K562 (cell line): ENCODE measurements at regions not wholly inside any gene's neighbourhood (a gene's known extent, or its start where the extent isn't known, plus 50 kb on each side); places are given as distances from the start of the nearest gene placed in this dataset.

Source experiments
- ATAC-seq: fragments of 200-7000 bp; cut with Tn5 transposase; 3 replicates; pipeline ENCODE4 v1.9.1; 2020; ENCODE audit warnings: moderate library complexity
- BruUV-seq: library from RNA; stranded (reverse); fragments of 400-500 nt; replicated peaks from 2 replicates; lab custom pipeline; 2021; lab: Mats Ljungman, UMichigan
- CTCF ChIA-PET: fragments of 300-600 bp; formaldehyde crosslinking; extraction: SDS; loops from one replicate; lab custom pipeline; 2021; ENCODE audit warnings: low intra/inter-chr PET ratio; lab: Yijun Ruan, JAX
- POLR2A ChIA-PET: fragments of 300-600, 350-650 bp; sonication (Branson Sonifier 250); formaldehyde crosslinking; extraction: SDS; loops from one replicate; lab custom pipeline; 2021; ENCODE audit warnings: antibody characterized with exemption, inconsistent platforms; lab: Yijun Ruan, JAX
- DNase-seq, 4 experiments: peaks; one replicate each; pipeline versions ENCODE4 v3.0.0 to v3.0.0-alpha.2; 2011 to 2018; ENCODE audit warnings: low spot score in 3 of 4, mixed read lengths in 3 of 4; ENCODE audit errors: extremely low read depth in 1 of 4
- FAIRE-seq: peaks from 2 replicates; lab custom pipeline; 2011; peaks lifted over from hg19 to GRCh38; lab: Jason Lieb, UNC
- H2AFZ ChIP-seq: 2 replicates; pipeline ENCODE4 v1.6.0; 2011; ENCODE audit warnings: low read depth, low read length, control low read depth, inconsistent platforms
- H3K27ac ChIP-seq: fragments of 200-600 bp; 3 replicates; pipeline ENCODE4 v1.8.0; 2011; ENCODE audit warnings: low read depth, mild to moderate bottlenecking, control low read depth, inconsistent platforms, low read length, moderate library complexity, mixed read lengths; ENCODE audit errors: extremely low read depth
- H3K27me3 ChIP-seq, 2 experiments: fragments of 300-600 bp in 1 of 2; 2 replicates in 1 of 2; 3 replicates in 1 of 2; pipeline versions ENCODE4 v1.6.0 to v1.8.0; 2011; ENCODE audit warnings: inconsistent platforms in 2 of 2, low read length in 2 of 2, mild to moderate bottlenecking in 1 of 2, mixed read lengths in 1 of 2, moderate library complexity in 1 of 2; ENCODE audit not compliant: control insufficient read depth in 2 of 2, insufficient read depth in 2 of 2
- H3K36me3 ChIP-seq: fragments of 300-600 bp; 3 replicates; pipeline ENCODE4 v1.8.0; 2011; ENCODE audit warnings: mild to moderate bottlenecking, low read length, inconsistent platforms; ENCODE audit not compliant: control insufficient read depth, insufficient read depth
- H3K4me1 ChIP-seq, 2 experiments: fragments of 200-600 bp in 1 of 2; replicated peaks in 1 of 2; 2 replicates in 1 of 2; 3 replicates in 1 of 2; pipeline versions ENCODE4 v1.5.1 to v1.8.0; 2011; ENCODE audit warnings: inconsistent platforms in 2 of 2, low read length in 2 of 2, mild to moderate bottlenecking in 1 of 2, mixed read lengths in 1 of 2, moderate library complexity in 1 of 2; ENCODE audit not compliant: control insufficient read depth in 2 of 2, insufficient read depth in 2 of 2
- H3K4me2 ChIP-seq: 2 replicates; pipeline ENCODE4 v1.6.1; 2011; ENCODE audit warnings: low read length, control low read depth, inconsistent platforms, mixed read lengths; ENCODE audit not compliant: insufficient read depth
- H3K4me3 ChIP-seq: fragments of 200-600 bp; sonication (generic), shearing (Covaris generic); 2 replicates; pipeline ENCODE4 v1.5.1; 2016; ENCODE audit warnings: control low read depth, inconsistent platforms
- H3K79me2 ChIP-seq: fragments of 200-600 bp; 3 replicates; pipeline ENCODE4 v1.8.0; 2011; ENCODE audit warnings: low read length, inconsistent platforms; ENCODE audit not compliant: control insufficient read depth, insufficient read depth
- H3K9ac ChIP-seq, 2 experiments: 2 replicates each; pipeline versions ENCODE4 v1.6.0 to v1.6.1; 2011; ENCODE audit warnings: low read depth in 2 of 2, low read length in 2 of 2, control low read depth in 1 of 2, inconsistent platforms in 1 of 2, mild to moderate bottlenecking in 1 of 2, mixed read lengths in 1 of 2; ENCODE audit not compliant: insufficient read depth in 1 of 2
- H3K9me1 ChIP-seq: one replicate; pipeline ENCODE4 v1.6.0; 2011; ENCODE audit warnings: inconsistent platforms, mild to moderate bottlenecking, low read length, moderate library complexity; ENCODE audit not compliant: control insufficient read depth, insufficient read depth
- H3K9me3 ChIP-seq: replicated peaks from 2 replicates; pipeline ENCODE4 v1.5.1; 2011; ENCODE audit warnings: low read depth, low read length, inconsistent platforms; ENCODE audit not compliant: control insufficient read depth, insufficient read depth
- H4K20me1 ChIP-seq: replicated peaks from 2 replicates; pipeline ENCODE4 v1.6.1; 2011; ENCODE audit warnings: low read length, inconsistent platforms, mixed read lengths; ENCODE audit not compliant: control insufficient read depth, insufficient read depth
- ELF2 ChIP-seq: fragments of 250-450 bp; sonication (Bioruptor Pico); IDR thresholded peaks from 2 replicates; pipeline ENCODE4 v1.5.0; 2021; ENCODE audit warnings: mild to moderate bottlenecking
- FOXK1 ChIP-seq: sonication (generic); formaldehyde crosslinking; IDR thresholded peaks from 2 replicates; pipeline ENCODE4 v1.8.0; 2022; ENCODE audit warnings: missing genetic modification reagents, mild to moderate bottlenecking, borderline replicate concordance
- HBP1 ChIP-seq: fragments of 450-650 bp; formaldehyde crosslinking; IDR thresholded peaks from 2 replicates; pipeline ENCODE4 v1.4.0; 2022; ENCODE audit warnings: missing genetic modification characterization
- SP2 ChIP-seq: IDR thresholded peaks from 2 replicates; pipeline ENCODE4 v1.6.1; 2011; ENCODE audit warnings: mild to moderate bottlenecking, low read depth, low read length, moderate library complexity; ENCODE audit not compliant: poor library complexity, severe bottlenecking; ENCODE audit errors: extremely low read depth
- ZNF133 ChIP-seq: fragments of 250-450 bp; sonication (Bioruptor Pico); IDR thresholded peaks from 2 replicates; pipeline ENCODE4 v1.4.0; 2020; ENCODE audit warnings: mild to moderate bottlenecking
- ZNF561 ChIP-seq: fragments of 450-650 bp; formaldehyde crosslinking; conservative IDR thresholded peaks from 2 replicates; pipeline ENCODE4 v1.4.0; 2020; ENCODE audit warnings: mild to moderate bottlenecking, moderate library complexity
- WGBS: fragments of 100-300 bp; shearing (Covaris generic); methylation state at CpG from one replicate; pipeline ENCODE4 v1.1.6; 2016; ENCODE audit warnings: low coverage, mixed read lengths; ENCODE audit not compliant: insufficient coverage; ENCODE audit errors: missing lambda C conversion rate; 5-methylcytosine and 5-hydroxymethylcytosine counted together
- in situ Hi-C: fragments of 300-500 bp; cut with MboI; formaldehyde crosslinking; loops from 4 replicates; pipeline ENCODE4 v1.15.0; 2018; ENCODE audit warnings: inconsistent platforms, mixed read lengths
- intact Hi-C: fragments of 100-400 bp; cut with micrococcal nuclease; formaldehyde crosslinking; loops from 2 replicates; pipeline ENCODE4 v1.14.2; 2022

DNA sequence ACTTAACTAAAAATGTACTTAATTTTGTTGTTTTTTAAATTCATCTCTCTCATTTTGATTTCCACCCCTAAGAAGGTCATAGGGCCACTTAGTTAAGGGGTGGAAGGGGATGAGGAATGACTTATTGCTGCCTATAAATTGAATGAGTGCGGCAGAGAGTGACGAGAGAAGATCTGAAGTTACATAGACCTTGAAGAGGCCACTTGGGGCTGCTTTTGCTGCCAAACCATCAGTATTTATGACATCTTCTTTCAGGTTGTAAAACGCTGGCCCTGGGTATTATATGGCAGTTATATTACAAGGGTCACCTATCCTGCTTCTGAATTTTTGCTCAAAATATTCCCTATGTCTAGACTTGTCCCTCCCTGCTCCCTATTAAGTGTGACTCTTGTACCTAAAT, 119.6 kb upstream of the RIMS1 start:
- ATAC-seq (no peak), FAIRE-seq (no peak), DNase-seq (no peak)
- Histone ChIP-seq H3K4me1 (no peaks in the 10 kb centered on the region), H3K9ac (no peak overlapping the region), H3K4me2 (no peak overlapping the region), H3K27ac (no peak overlapping the region), H3K79me2 (no peaks in the 10 kb centered on the region), H3K4me3 (no peak overlapping the region), H3K27me3 (no peaks in the 10 kb centered on the region), H3K9me3 (no peaks in the 10 kb centered on the region; the same call in 1 of the 2 replicates), H3K36me3 (no peaks in the 10 kb centered on the region), H4K20me1 (no peaks in the 10 kb centered on the region), H2AFZ (no peak overlapping the region), H3K9me1 (no peaks in the 10 kb centered on the region)
- no TSS peak for BruUV-seq
- 0% methylated on average over 3 of the region's 3 CpGs for WGBS
- POLR2A ChIA-PET, result no interaction called here
- in situ Hi-C loops (no loop called here), intact Hi-C loops (no loop called here)
- no peak for TF ChIP-seq HBP1 (CRISPR knock-in tag)
- TF ChIP-seq ZNF133 (CRISPR knock-in tag), result no peak
- TF ChIP-seq ELF2 (CRISPR knock-in tag), result no peak
- no peak for TF ChIP-seq FOXK1 (CRISPR knock-in tag)
- TF ChIP-seq ZNF561 (CRISPR knock-in tag), result no peak
- no peak for TF ChIP-seq SP2
- CTCF ChIA-PET, result no interaction called here
